HT1080 (cell line): ENCODE measurements at regions not wholly inside any gene's neighbourhood (a gene's known extent, or its start where the extent isn't known, plus 50 kb on each side); places are given as distances from the start of the nearest gene placed in this dataset.

ENCODE experiments used
- DNase-seq: peaks from one replicate; pipeline ENCODE4 v3.0.0-alpha.2; 2015; ENCODE audit warnings: low read depth

DNA sequence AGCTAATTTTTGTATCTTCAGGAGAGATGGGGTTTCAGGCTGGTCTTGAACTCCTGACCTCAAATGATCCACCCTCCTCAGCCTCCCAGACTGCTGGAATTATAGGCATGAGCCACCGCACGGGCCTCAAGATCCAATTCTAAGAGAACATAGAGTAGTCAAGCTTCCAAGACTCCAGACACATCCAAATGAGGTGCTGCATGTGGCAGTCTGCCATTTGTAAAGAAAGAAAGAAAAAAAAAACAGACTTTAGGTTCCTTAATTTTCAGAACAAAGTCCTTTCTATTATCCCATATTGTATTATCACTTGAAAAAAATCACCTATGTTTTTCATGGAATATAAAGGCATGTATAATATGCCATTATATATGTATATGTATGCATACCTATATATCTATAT, 2104.5 kb downstream of the MAT2B start:
- DNase-seq: no peak

GRCh38 chr5:165616490-165617405, 2111.3 kb downstream of the MAT2B start:
- peak; percentile 34 for DNase-seq

GRCh38 chr5:165617491-165617890, 2112.1 kb downstream of the MAT2B start:
- no peak for DNase-seq

- no peak for DNase-seq
Observed at GRCh38 chr5:165620394-165620793, 2115.0 kb downstream of the MAT2B start.

DNA sequence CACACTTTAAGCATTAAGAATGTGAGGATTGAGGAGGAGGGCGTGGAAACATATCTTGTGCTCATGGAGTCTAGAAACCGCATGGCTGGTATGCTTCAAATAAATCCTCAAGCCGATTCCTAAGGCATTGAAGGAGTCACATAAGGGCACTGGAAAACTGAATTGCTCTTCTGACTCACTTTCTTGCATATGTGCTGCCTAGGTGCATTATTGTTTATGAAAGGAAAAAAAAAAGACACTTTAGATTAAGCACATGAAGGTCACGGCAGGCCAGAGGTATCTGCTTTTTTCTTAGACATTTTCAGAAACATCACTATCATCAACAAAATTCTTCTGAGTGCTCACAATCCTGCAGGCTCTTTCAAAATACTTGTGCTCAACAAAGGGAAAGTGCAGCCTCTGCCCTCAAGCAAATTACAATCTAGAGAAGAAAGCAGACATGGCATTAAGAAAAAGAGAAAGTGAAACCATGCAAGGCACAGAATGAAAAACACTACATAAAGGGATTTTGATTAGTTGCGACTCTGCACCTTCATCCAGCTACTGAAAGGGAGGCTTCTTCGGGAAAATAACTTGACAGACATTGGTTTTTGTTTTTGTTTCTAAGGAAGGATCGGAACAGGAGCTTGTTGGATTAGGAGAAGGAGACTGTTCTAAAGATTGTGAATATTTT, 2117.6 kb downstream of the MAT2B start:
- peak; percentile 13 for DNase-seq

DNA sequence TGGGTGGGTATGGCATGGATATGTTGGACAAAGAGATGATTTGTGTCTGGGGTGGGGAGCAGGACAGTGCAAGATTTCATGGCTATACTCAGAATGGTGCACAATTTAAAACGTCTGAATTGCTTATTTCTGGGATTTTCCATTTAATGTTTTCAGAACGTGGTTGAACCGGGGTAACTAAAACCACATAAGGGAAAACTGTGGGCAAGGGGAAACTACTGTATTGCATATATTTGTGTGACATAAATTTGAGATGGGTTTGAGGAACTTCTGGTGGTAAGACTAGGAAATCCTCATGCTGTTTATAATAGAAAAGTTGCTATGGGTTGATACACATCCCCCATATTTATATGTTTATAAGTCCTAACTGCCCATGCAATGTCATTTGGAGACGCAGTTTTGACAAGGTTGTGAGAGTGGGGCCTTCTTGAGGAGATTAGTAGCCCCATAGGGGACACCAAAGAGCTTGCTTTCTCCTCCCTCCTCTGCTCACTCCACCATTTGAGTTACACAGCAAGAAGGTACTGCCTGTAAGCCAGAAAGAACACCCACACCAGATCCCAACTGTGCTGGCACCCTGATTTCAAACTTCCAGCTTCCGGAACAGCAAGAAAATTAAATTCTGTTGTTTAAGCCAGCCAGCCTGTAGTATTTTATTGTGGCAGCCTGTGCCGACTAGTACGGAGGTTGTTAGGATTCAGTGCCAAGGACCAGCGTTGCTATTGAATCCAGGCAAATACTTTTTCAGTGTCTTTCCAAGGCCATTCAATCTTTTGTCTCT, 2118.9 kb downstream of the MAT2B start:
- no peak for DNase-seq

DNA sequence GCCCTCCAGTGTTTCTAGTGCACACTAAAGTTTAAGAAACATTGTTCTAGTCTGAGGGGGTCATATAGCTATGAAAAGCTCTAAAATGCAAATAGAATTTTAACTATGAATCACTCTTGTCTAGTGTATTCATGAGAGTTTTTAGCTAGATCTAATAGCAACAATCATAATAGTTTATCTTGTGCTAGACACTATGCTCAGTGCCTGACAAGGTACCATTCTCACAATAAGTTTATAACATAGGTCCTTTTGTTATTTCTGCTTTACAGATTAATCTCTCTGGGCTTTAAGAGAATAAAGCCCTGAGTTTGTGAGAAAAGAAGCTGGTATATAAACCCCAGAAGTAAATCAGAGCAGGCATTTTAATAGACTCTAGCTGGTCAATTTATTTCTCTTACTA, 2120.7 kb downstream of the MAT2B start:
- DNase-seq: no peak

DNA sequence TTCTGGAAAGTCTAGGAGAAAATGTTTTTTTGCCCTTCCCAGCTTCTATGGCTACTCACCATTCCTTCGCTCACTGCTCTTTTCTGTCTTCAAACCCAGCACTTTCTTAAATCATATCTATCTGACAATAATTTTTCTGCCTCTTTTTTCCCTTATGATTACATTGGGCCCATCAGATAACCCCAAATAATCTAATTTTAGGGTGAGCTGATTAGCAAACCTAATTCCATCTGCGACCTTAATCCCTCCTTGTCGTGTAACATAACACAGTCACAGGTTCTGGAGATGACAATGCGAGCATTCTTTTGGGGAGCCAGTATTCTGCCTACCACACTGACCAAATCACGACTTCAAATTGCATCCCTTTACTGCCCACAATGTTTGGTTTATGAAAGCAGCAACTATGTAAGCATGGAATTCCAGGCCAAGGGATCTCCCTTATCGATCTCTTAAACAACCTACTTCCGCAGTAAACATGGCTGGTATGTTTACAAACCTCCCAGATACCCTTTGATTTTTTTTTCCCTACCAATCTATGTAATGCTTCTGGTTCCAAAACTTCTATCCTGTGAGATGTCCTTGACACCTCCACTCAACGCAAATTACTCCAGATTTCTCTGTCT, 2122.2 kb downstream of the MAT2B start:
- no peak for DNase-seq

GRCh38 chr5:165630261-165630778, 2124.9 kb downstream of the MAT2B start:
- DNase-seq: peak; percentile 67

DNA sequence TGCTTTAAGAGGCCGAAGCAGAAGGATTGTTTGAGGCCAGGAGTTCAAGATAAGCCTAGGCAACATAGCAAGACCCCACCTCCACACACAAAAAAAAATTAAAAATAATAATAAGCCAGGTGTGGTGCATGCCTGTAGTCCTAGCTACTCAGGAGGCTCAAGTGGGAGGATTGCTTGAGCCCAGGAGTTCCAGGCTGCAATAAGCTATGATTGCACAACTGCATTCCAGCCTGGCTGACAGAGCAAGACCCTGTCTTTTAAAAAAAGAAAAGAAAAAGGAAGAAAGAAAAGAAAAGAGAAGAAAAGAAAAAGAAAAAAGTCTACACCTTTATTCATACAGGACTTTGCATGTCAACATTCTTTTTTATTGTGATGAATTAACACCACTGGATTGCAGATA, 2125.8 kb downstream of the MAT2B start:
- DNase-seq: no peak

GRCh38 chr5:165642366-165642765, 2136.9 kb downstream of the MAT2B start:
- DNase-seq: no peak

DNA sequence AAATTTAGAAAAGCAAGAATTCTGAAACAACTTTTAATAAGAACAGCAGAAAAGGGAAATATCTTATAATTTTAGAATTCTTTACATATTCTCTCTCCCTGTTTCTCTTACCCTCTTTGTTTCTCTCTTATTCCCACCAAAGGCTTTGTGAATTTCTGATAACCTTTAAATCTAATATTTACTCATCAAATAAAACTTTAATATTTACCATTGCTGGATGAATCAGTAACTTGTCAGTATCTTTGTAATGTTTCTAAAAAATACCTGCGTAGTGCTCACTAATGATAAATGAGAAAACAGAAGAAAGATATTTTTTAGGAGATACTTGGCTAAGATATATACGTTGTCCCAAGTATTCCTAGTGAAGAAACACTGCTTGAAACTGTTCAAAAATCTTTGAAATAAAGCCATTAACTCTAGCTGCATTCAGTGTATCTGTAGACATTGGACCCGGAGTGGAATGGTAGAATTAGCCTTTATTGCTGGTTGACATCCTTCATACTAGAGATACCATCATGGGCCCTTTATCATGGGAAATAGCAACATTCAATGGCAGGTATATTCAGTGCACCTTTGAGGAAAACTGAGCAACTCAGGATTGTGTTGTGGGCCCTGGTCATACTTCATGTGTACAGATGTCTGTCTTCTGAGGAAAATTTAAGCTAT, 2160.4 kb downstream of the MAT2B start:
- no peak for DNase-seq

- DNase-seq: no peak
Observed at GRCh38 chr5:165673499-165673898, 2168.1 kb downstream of the MAT2B start.

DNA sequence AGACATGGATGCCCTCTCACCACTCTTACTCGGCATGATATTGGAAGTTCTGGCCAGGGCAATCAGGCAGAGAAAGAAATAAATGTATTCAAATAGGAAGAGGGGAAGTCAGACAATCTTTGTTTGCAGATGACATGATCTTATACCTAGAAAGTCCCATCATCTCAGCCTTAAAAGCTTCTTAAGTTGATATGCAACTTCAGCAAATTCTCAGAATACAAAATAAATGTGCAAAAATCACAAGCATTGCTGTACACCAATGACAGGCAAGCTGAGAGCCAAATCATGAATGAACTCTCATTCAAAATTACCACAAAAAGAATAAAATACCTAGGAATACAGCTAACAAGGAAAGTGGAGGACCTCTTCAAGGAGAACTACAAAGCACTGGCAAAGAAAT, 2190.4 kb downstream of the MAT2B start:
- no peak for DNase-seq

GRCh38 chr5:165705960-165706359, 2200.5 kb downstream of the MAT2B start:
- DNase-seq: no peak

DNA sequence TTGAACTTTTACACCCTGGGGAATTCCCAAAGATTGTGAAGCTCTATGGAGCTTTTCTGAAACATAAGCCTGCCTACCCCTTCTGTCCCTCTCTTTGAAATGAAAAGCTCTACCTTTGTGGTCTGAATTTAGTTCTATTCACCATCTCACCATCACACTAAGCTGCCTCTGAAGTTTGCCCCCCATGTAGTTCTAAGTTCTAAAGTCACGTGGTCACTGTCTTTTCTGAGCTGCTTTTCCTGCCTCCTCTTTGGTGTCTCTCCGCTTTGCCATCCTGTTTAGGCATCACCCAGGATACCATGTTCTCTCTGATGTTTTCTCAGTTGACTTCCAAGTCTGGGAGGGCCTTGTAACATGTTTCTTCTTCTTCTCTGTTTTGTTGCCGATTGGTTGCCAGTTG, 2206.6 kb downstream of the MAT2B start:
- no peak for DNase-seq

- no peak for DNase-seq
Observed at GRCh38 chr5:165714598-165714997, 2209.2 kb downstream of the MAT2B start.

DNA sequence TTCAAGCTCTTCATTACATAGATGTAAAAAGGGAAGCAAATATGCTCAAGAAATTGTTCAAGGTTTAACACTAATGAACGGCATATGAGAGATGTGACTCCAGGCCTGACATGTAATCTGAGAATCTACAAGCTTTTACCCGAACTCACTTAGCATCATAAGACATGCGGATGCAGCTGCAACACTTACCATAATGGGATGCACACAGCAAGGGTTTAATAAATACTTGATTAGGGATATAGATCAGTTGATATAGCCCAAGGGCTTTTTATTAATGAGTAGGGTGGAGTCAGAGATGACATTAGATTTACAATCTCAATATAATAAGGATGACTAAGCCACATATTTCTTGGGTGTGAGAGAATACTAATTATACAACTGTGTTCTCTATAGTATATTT, 2215.5 kb downstream of the MAT2B start:
- DNase-seq: no peak

DNA sequence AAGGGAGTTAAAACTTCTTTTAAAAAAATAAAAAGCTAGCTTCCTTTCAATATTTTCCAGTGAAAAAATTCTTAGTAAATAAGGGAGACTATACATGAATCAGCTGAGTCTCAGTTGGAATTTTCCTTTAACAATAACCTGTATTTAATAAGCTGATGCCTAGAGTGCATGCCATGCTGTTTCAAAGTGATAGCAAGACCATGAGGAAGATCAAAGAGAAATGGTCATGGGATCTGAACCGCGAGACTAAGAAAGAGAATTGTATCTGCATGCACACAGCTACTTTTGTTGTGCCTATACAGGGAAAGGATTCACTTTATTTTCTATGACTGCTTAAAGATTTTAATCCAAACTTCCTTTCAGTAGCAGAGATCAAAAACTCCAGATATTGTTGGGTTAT, 2217.0 kb downstream of the MAT2B start:
- no peak for DNase-seq

- DNase-seq: no peak
Observed at GRCh38 chr5:165723931-165724330, 2218.5 kb downstream of the MAT2B start.

DNA sequence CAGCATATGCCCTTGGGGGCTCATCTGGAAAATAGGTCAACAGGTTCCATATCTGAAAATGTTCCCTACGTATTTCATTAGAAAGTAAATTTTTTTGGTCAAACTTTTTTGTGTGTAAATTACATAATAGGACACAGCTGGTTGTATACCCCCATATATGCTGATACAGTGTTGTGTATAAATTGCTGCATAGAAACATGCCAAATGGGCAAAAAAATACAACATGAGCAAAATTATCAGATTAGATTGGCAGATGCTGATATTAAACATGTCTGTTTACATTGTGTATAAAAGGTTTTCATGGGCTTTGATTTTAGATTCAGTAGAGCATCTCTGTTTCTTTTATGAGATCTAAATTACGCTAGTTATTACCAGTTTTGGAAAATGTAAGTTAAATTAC, 2223.0 kb downstream of the MAT2B start:
- no peak for DNase-seq
